ENCODE measurements at regions not wholly inside any gene's neighbourhood (a gene's known extent, or its start where the extent isn't known, plus 50 kb on each side); places are given as distances from the start of the nearest gene placed in this dataset.

- no peak for DNase-seq (ENCODE audit: low read depth in 4 of 4, low spot score in 3 of 4)
Measured at GRCh38 chr4:41424522-41424921, 113.4 kb upstream of the LIMCH1 start.

GRCh38 chr4:41425650-41426049 is 112.3 kb upstream of the LIMCH1 start:
- DNase-seq (ENCODE audit: low read depth in 4 of 4, low spot score in 3 of 4): no peak

- DNase-seq (ENCODE audit: low read depth in 4 of 4, low spot score in 3 of 4): no peak
Measured at GRCh38 chr4:41426539-41426938, 111.4 kb upstream of the LIMCH1 start.

- peak in 2 of 4 donors; percentile 44 to 47 for DNase-seq (ENCODE audit: low read depth in 4 of 4, low spot score in 3 of 4)
Measured at GRCh38 chr4:41427306-41427882, 110.6 kb upstream of the LIMCH1 start.

- no peak for DNase-seq (ENCODE audit: low read depth in 4 of 4, low spot score in 3 of 4)
Measured at GRCh38 chr4:41427931-41428600, 109.9 kb upstream of the LIMCH1 start.

GRCh38 chr4:41428601-41429279 is 109.2 kb upstream of the LIMCH1 start:
- DNase-seq (ENCODE audit: low read depth in 4 of 4, low spot score in 3 of 4): no peak

GRCh38 chr4:41429280-41429669 is 108.7 kb upstream of the LIMCH1 start:
- DNase-seq (ENCODE audit: low read depth in 4 of 4, low spot score in 3 of 4): no peak

GRCh38 chr4:41430792-41431191 is 107.2 kb upstream of the LIMCH1 start:
- DNase-seq (ENCODE audit: low read depth in 4 of 4, low spot score in 3 of 4): no peak

GRCh38 chr4:41431276-41431675 is 106.7 kb upstream of the LIMCH1 start:
- no peak for DNase-seq (ENCODE audit: low read depth in 4 of 4, low spot score in 3 of 4)

- no peak for DNase-seq (ENCODE audit: low read depth in 4 of 4, low spot score in 3 of 4)
Measured at GRCh38 chr4:41432219-41432618, 105.7 kb upstream of the LIMCH1 start.

GRCh38 chr4:41432881-41433280 is 105.1 kb upstream of the LIMCH1 start:
- no peak for DNase-seq (ENCODE audit: low read depth in 4 of 4, low spot score in 3 of 4)

- DNase-seq (ENCODE audit: low read depth in 4 of 4, low spot score in 3 of 4): no peak
Measured at GRCh38 chr4:41433361-41433760, 104.6 kb upstream of the LIMCH1 start.

GRCh38 chr4:41435510-41435909 is 102.4 kb upstream of the LIMCH1 start:
- no peak for DNase-seq (ENCODE audit: low read depth in 4 of 4, low spot score in 3 of 4)

GRCh38 chr4:41436419-41436818 is 101.5 kb upstream of the LIMCH1 start:
- DNase-seq (ENCODE audit: low read depth in 4 of 4, low spot score in 3 of 4): no peak

GRCh38 chr4:41437111-41437536 is 100.8 kb upstream of the LIMCH1 start:
- peak in 3 of 4 donors; percentile 30 to 65 (median 54) for DNase-seq (ENCODE audit: low read depth in 4 of 4, low spot score in 3 of 4)

GRCh38 chr4:41438931-41439297 is 99.0 kb upstream of the LIMCH1 start:
- no peak for DNase-seq (ENCODE audit: low read depth in 4 of 4, low spot score in 3 of 4)

GRCh38 chr4:41442810-41443209 is 95.1 kb upstream of the LIMCH1 start:
- DNase-seq (ENCODE audit: low read depth in 4 of 4, low spot score in 3 of 4): no peak

GRCh38 chr4:41443340-41444079 is 94.4 kb upstream of the LIMCH1 start:
- no peak for DNase-seq (ENCODE audit: low read depth in 4 of 4, low spot score in 3 of 4)

- no peak for DNase-seq (ENCODE audit: low read depth in 4 of 4, low spot score in 3 of 4)
Measured at GRCh38 chr4:41446391-41446790, 91.6 kb upstream of the LIMCH1 start.

- DNase-seq (ENCODE audit: low read depth in 4 of 4, low spot score in 3 of 4): no peak
Measured at GRCh38 chr4:41446981-41447725, 90.8 kb upstream of the LIMCH1 start.

- DNase-seq (ENCODE audit: low read depth in 4 of 4, low spot score in 3 of 4): no peak
Measured at GRCh38 chr4:41448934-41449333, 89.0 kb upstream of the LIMCH1 start.

Measured in right renal pelvis (tissue), 4 donors.